ENCODE measurements at regions not wholly inside any gene's neighbourhood (a gene's known extent, or its start where the extent isn't known, plus 50 kb on each side); places are given as distances from the start of the nearest gene placed in this dataset.

DNA sequence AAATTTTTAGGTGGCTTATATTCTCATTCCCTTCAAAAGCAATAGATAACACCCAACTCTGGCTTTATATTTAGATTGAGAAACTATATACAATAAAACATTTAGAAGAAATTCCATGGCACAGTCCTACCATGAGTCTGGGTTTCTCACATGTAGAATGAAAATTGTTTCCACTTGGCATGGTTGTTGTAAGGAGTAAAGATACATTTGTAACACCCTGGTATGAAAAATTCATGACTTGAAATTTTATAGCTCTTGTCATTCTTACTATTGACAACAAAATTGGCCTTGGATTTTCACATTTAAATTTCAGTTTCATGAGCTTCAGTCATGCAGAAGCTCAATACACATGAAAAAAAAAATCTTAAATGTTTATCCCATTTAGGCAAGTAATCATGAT, 92.5 kb upstream of the CBLN2 start:
- Histone ChIP-seq H3K4me3 (ENCODE audit: insufficient read depth, low read depth, low read length) (no peak overlapping the region), H3K27me3 (ENCODE audit: control insufficient read depth, insufficient read depth, low read length) (no peaks in the 10 kb centered on the region), H3K36me3 (replicated peaks; ENCODE audit: control insufficient read depth, insufficient read depth, low read length) (no peaks in the 10 kb centered on the region)
- DNase-seq = no peak

- no peak for DNase-seq
- Histone ChIP-seq H3K27me3 (ENCODE audit: control insufficient read depth, insufficient read depth, low read length) (no peaks in the 10 kb centered on the region), H3K4me3 (ENCODE audit: insufficient read depth, low read depth, low read length) (no peak overlapping the region), H3K36me3 (replicated peaks; ENCODE audit: control insufficient read depth, insufficient read depth, low read length) (no peaks in the 10 kb centered on the region)
These were observed 90.4 kb upstream of the CBLN2 start for GRCh38 chr18:72634500-72634899.

DNA sequence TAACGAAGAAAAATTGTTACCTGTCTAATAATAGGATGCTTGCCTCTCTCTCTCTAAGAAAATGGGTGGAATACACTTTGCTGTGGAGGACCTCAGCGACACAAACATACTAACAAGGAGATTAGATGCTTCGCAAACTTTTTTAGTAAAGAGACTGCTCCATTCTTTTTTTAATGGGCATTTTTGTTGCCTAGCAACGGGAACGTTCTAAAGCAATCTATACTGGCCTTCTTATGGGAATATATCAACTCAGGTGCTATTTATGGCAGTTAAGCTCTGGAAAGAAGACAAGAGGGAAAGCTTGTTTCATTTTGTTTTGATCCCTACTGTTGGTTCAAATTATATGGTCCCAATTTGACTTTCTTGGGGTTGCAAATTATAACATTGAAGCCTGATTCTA, 86.8 kb upstream of the CBLN2 start:
- DNase-seq = no peak
- Histone ChIP-seq H3K36me3 (replicated peaks; ENCODE audit: control insufficient read depth, insufficient read depth, low read length) (no peaks in the 10 kb centered on the region), H3K27me3 (ENCODE audit: control insufficient read depth, insufficient read depth, low read length) (no peaks in the 10 kb centered on the region), H3K4me3 (ENCODE audit: insufficient read depth, low read depth, low read length) (no peak overlapping the region)

- H3K4me3 ChIP-seq (ENCODE audit: insufficient read depth, low read depth, low read length) = no peak overlapping the region
- no peaks in the 10 kb centered on the region for H3K27me3 ChIP-seq (ENCODE audit: control insufficient read depth, insufficient read depth, low read length)
- H3K36me3 ChIP-seq (replicated peaks; ENCODE audit: control insufficient read depth, insufficient read depth, low read length) = no peaks in the 10 kb centered on the region
- DNase-seq = no peak
These were observed 79.3 kb upstream of the CBLN2 start for GRCh38 chr18:72623444-72623843.

DNA sequence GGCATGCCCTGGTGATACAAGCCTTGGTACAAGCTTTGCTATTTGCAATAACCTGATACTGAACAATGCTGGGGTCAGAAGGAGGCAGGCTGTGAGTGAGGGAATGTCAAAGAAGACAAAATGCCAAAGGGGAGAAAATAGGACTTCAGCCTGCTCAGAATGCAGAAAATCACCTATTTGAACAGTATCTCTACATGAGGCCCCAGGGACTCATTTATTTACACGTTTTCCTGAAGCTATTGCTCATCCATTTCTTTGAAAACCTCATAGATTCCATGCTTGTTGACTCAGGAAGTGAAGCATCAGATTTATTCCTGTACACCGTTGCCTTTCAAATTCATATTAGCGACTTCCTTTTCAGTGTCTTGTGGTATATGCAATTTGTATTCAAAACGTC, 69.4 kb upstream of the CBLN2 start:
- Histone ChIP-seq H3K36me3 (replicated peaks; ENCODE audit: control insufficient read depth, insufficient read depth, low read length) (no peaks in the 10 kb centered on the region), H3K4me3 (ENCODE audit: insufficient read depth, low read depth, low read length) (no peak overlapping the region), H3K27me3 (ENCODE audit: control insufficient read depth, insufficient read depth, low read length) (no peaks in the 10 kb centered on the region)
- DNase-seq = no peak

DNA sequence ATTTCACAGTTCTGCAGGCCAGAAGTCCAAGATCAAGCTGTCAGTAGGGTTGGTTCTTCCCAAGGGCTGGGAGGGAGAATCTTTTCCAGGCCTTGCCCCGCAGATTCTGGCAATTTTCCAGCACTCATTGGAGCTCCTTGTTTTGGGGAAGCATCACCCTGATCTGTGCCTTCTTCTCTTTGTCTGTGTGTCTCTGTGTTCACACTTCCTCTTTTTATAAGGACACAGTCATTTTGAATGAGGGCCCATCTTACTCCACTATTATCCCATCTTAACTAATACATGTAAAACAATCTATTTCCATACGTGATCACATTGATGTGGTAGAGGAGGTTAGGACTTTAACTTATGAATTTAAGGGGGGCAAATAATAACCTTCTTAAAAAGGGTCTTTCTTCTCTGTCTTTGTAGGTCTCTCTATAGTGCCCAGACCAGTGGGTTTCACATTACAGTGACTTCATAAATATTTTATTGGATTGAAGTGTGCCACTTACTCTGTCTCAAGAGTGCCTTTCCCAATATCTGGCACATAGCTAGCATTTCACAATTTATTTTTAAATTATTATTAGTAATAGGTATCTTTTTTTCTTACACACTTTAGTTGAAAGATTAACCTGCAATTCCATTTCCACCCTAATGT, 68.9 kb upstream of the CBLN2 start:
- Histone ChIP-seq H3K36me3 (replicated peaks; ENCODE audit: control insufficient read depth, insufficient read depth, low read length) (no peaks in the 10 kb centered on the region), H3K4me3 (ENCODE audit: insufficient read depth, low read depth, low read length) (no peak overlapping the region), H3K27me3 (ENCODE audit: control insufficient read depth, insufficient read depth, low read length) (no peaks in the 10 kb centered on the region)
- no peak for DNase-seq

- H3K36me3 ChIP-seq (replicated peaks; ENCODE audit: control insufficient read depth, insufficient read depth, low read length) = no peaks in the 10 kb centered on the region
- H3K4me3 ChIP-seq (ENCODE audit: insufficient read depth, low read depth, low read length) = no peak overlapping the region
- DNase-seq = no peak
- H3K27me3 ChIP-seq (ENCODE audit: control insufficient read depth, insufficient read depth, low read length) = no peaks in the 10 kb centered on the region
These were observed 61.2 kb upstream of the CBLN2 start for GRCh38 chr18:72605376-72605775.

DNA sequence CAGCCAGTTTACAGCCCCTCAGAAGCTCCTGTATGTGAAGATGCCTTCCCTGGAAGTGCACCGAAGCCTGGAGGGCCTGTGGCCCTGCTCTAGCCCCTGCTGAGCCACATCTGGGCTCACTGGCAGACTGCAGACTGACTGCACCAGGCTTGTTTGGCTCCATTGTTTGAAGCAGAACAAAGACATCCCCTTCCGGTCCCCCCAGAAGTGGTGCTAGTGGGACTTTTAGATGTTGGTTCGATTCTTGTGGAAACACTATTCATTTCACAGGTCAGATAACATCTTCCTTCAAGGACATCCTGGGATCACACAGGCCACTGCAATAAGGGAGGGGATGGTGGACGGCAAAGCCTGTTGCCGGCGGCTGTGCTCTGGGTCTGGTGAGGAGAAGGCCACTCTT, 57.8 kb upstream of the CBLN2 start:
- Histone ChIP-seq H3K4me3 (ENCODE audit: insufficient read depth, low read depth, low read length) (no peak overlapping the region), H3K36me3 (replicated peaks; ENCODE audit: control insufficient read depth, insufficient read depth, low read length) (no peaks in the 10 kb centered on the region), H3K27me3 (ENCODE audit: control insufficient read depth, insufficient read depth, low read length) (no peaks in the 10 kb centered on the region)
- DNase-seq = no peak

GRCh38 chr18:72601481-72601880, 57.3 kb upstream of the CBLN2 start:
- Histone ChIP-seq H3K4me3 (ENCODE audit: insufficient read depth, low read depth, low read length) (no peak overlapping the region), H3K36me3 (replicated peaks; ENCODE audit: control insufficient read depth, insufficient read depth, low read length) (no peaks in the 10 kb centered on the region), H3K27me3 (ENCODE audit: control insufficient read depth, insufficient read depth, low read length) (no peaks in the 10 kb centered on the region)
- no peak for DNase-seq
